ENCODE measurements at regions not wholly inside any gene's neighbourhood (a gene's known extent, or its start where the extent isn't known, plus 50 kb on each side); places are given as distances from the start of the nearest gene placed in this dataset.

DNA sequence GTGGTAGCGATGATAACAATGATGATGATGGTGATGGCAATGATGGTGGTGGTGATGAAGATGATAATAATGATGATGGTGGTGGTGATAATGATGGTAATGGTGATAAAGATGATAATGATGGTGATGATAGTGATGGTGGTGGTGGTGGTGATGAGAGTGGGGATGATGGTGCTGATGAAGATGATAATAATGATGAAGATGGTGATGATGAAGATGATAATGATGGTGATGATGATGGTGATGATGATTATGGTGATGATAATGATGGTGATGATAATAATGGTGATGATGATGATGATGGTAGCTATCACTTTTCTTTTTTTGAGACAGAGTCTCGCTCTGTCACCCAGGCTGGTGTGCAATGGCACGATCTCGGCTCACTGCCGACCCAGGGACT lies 144.5 kb upstream of the PCBD1 start:
- Histone ChIP-seq H3K36me3 (no peaks in the 10 kb centered on the region), H3K4me1 (no peaks in the 10 kb centered on the region), H3K27me3 (no peaks in the 10 kb centered on the region), H3K27ac (no peak overlapping the region), H3K4me3 (no peak overlapping the region), H3K9me3 (no peaks in the 10 kb centered on the region)
- no peak for DNase-seq
- TF ChIP-seq POLR2A (IDR thresholded peaks at IDR 0.05), result no peak
- TF ChIP-seq, protein P1, sequence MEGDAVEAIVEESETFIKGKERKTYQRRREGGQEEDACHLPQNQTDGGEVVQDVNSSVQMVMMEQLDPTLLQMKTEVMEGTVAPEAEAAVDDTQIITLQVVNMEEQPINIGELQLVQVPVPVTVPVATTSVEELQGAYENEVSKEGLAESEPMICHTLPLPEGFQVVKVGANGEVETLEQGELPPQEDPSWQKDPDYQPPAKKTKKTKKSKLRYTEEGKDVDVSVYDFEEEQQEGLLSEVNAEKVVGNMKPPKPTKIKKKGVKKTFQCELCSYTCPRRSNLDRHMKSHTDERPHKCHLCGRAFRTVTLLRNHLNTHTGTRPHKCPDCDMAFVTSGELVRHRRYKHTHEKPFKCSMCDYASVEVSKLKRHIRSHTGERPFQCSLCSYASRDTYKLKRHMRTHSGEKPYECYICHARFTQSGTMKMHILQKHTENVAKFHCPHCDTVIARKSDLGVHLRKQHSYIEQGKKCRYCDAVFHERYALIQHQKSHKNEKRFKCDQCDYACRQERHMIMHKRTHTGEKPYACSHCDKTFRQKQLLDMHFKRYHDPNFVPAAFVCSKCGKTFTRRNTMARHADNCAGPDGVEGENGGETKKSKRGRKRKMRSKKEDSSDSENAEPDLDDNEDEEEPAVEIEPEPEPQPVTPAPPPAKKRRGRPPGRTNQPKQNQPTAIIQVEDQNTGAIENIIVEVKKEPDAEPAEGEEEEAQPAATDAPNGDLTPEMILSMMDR (IDR thresholded peaks at IDR 0.05), result no peak
- intact Hi-C loops (cut with DNase I), result no loop called here
- WGBS, 2 donors, result 86 to 94% methylated on average over 5 of the region's 5 CpGs

DNA sequence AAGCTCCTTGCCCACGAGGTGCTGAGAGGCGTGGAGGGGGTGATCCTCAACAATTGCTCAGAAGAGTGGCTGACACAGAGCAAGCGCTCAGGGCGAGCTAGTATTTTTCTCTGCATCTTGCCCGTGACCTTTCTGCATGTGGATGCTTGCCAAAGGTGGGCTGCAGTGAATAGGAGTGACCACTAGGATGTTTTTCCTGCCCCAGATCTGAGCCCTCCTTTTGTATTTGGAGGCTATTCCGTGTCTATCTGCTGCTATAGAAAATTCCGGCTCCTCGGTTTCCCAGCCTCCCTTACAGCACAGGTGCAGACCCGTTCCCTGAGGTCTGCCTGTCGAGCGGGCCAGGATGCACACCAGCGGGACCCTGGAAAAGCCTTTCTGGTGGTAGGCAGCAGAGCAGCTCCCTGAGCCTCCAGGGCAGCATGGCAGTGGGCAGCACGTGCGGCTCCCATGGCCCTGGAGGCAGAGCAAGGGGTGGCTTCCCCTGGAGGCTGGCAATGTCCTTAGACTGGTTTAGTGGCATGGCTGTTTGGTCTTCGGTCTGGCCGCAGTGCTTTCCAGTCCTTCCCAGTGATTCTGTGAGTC lies 145.1 kb upstream of the PCBD1 start:
- Histone ChIP-seq H3K36me3 (no peaks in the 10 kb centered on the region), H3K27ac (no peak overlapping the region), H3K4me3 (no peak overlapping the region), H3K27me3 (no peaks in the 10 kb centered on the region), H3K4me1 (no peaks in the 10 kb centered on the region), H3K9me3 (no peaks in the 10 kb centered on the region)
- intact Hi-C loops (cut with DNase I), result no loop called here
- TF ChIP-seq, protein P1 (IDR thresholded peaks at IDR 0.05), result no peak
- no peak for TF ChIP-seq POLR2A (IDR thresholded peaks at IDR 0.05)
- 77 to 85% methylated on average over 8 to 9 of the region's 16 CpGs for WGBS, 2 donors
- no peak for DNase-seq

DNA sequence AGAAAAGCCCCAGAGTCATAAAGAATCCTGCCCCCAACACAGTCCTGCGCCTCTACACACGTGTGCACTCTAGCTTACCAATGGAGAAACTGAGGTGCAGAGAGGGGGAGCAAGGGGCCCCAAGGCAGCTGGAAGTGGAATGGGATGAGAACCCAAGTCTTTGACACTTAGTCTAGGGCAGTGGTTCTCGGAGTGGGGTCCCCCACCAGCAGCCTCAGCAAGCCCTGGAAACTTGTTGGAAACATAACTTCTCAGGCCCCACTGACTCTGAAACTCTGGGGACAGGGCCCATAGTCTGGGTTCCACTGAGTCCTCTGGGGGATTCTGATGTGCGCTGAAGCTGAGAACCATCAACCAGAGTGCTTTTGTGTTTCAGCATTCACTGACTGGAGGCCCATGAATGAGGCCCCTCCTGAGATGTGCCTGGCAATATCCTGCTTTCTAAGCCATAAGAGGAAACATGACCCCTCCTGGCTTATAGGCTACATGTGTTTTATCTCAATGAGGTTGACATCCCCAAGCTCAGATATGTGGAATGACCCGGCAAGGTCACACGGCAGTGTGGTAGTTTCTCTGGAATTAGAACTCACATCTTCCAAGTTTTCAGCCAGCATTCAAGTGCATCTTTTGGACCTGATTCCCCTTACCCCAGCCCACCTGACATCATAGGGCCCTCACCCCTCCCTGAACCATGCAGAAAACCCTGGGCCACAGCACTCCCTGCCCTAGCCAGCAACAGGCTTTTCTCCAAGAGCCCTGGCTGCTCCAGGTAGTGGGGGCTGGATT lies 147.3 kb upstream of the PCBD1 start:
- 63 to 70% methylated on average over 4 to 6 of the region's 6 CpGs for WGBS, 2 donors
- Histone ChIP-seq H3K9me3 (no peaks in the 10 kb centered on the region), H3K4me1 (no peaks in the 10 kb centered on the region), H3K4me3 (no peak overlapping the region), H3K27me3 (peaks cover 0 to 3% (median 0%) of the 10 kb centered on the region in 4 donors), H3K36me3 (no peaks in the 10 kb centered on the region), H3K27ac (no peak overlapping the region)
- DNase-seq, result no peak
- TF ChIP-seq, protein P1 (IDR thresholded peaks at IDR 0.05), result no peak
- TF ChIP-seq POLR2A (IDR thresholded peaks at IDR 0.05), result no peak
- intact Hi-C loops (cut with DNase I), result no loop called here

DNA sequence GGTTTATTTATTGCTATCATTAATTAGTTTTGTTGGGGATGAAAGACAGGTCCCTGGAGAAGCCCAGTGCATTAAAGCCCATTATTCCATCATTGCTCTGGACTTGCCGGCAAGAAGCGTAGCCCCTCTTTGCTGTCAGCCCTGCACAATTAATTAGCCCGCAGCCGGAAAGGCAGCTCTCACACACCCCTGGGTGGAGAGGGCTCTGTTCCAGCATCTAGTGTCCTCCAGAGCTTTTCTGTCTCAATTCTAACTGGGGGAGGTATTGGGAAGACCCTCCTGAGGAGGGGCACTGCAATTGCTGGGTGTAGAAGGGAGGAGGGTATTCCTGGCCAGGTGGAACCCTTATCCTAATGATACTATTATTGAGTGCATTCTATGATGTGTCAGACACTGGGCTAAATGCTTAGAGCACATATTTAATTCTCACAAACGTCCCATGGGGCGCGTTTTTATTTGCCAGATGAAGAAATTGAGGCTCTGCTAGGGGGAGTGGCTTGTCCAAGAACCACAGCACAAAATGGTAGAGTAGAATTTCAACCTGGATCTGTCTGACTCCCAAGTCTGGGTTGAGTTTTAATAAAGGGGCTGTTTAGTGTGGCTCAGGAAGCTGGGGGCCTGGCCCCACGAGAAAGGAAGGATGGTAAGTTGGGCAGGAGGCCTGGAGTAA lies 148.1 kb upstream of the PCBD1 start:
- DNase-seq, result no peak
- no peaks in the 10 kb centered on the region for H3K36me3 ChIP-seq
- no peak overlapping the region for H3K4me3 ChIP-seq
- no peaks in the 10 kb centered on the region for H3K4me1 ChIP-seq
- peaks cover 0 to 7% (median 0%) of the 10 kb centered on the region in 4 donors for H3K27me3 ChIP-seq
- TF ChIP-seq, protein P1 (IDR thresholded peaks at IDR 0.05), result no peak
- no peaks in the 10 kb centered on the region for H3K9me3 ChIP-seq
- intact Hi-C loops (cut with DNase I), result no loop called here
- no peak overlapping the region for H3K27ac ChIP-seq
- WGBS, 2 donors, result 67 to 75% methylated on average over 6 to 7 of the region's 8 CpGs

DNA sequence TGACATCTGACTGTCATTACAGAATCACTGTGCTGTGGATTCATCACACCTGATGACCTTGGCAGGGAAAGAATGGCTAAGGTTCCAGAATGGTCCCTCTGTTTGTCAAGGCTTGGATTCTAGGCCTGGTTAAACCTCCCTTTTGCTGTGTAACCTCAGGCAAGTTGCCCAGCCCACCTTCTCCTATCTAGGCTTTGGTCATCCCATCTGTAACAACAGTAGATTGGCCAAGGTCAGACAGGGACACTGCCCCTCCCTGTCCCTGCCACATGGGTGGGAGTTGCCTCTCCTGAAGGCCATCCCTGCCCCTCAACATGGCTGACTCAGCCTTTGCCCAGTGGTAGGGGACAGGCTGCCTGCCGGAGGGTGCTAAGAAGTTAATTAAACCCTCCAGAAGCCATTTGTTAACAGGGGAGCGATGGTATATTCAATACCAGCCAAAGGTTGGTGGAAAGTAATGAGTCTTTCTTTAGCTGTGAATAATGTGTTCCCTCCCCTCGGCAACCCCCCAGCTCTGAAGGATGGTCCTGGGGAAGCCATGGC lies 149.8 kb upstream of the PCBD1 start:
- TF ChIP-seq, protein P1 (IDR thresholded peaks at IDR 0.05), result no peak
- no peak for TF ChIP-seq POLR2A (IDR thresholded peaks at IDR 0.05)
- no peak for DNase-seq
- Histone ChIP-seq H3K36me3 (no peaks in the 10 kb centered on the region), H3K27me3 (peaks cover 0 to 14% (median 0%) of the 10 kb centered on the region in 4 donors), H3K4me3 (no peak overlapping the region), H3K9me3 (no peaks in the 10 kb centered on the region), H3K4me1 (no peaks in the 10 kb centered on the region), H3K27ac (no peak overlapping the region)
- WGBS, 2 donors, result 65 to 68% methylated on average over 2 of the region's 3 CpGs
- intact Hi-C loops (cut with DNase I), result no loop called here
